ENCODE measurements at regions not wholly inside any gene's neighbourhood (a gene's known extent, or its start where the extent isn't known, plus 50 kb on each side); places are given as distances from the start of the nearest gene placed in this dataset.
"Not testable (repeated sequence)": the region's sequence is repeated elsewhere in the genome, so short reads cannot be mapped to it uniquely, and the experiment has no call there.

GRCh38 chrX:115732530-115732929 is 171.6 kb downstream of the PLS3 start:
- TF ChIP-seq POLR2A (IDR thresholded peaks at IDR 0.05): not testable (repeated sequence)
- peak in 1 of 3 donors; percentile 14 for TF ChIP-seq CTCF (IDR thresholded peaks at IDR 0.05)
